ENCODE measurements at regions not wholly inside any gene's neighbourhood (a gene's known extent, or its start where the extent isn't known, plus 50 kb on each side); places are given as distances from the start of the nearest gene placed in this dataset.

GRCh38 chr6:4575714-4576113 is 200.5 kb upstream of the CDYL start:
- TF ChIP-seq, protein P1, sequence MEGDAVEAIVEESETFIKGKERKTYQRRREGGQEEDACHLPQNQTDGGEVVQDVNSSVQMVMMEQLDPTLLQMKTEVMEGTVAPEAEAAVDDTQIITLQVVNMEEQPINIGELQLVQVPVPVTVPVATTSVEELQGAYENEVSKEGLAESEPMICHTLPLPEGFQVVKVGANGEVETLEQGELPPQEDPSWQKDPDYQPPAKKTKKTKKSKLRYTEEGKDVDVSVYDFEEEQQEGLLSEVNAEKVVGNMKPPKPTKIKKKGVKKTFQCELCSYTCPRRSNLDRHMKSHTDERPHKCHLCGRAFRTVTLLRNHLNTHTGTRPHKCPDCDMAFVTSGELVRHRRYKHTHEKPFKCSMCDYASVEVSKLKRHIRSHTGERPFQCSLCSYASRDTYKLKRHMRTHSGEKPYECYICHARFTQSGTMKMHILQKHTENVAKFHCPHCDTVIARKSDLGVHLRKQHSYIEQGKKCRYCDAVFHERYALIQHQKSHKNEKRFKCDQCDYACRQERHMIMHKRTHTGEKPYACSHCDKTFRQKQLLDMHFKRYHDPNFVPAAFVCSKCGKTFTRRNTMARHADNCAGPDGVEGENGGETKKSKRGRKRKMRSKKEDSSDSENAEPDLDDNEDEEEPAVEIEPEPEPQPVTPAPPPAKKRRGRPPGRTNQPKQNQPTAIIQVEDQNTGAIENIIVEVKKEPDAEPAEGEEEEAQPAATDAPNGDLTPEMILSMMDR (IDR thresholded peaks at IDR 0.05): no peak
- TF ChIP-seq POLR2A (IDR thresholded peaks at IDR 0.05) (no peak), POLR2AphosphoS5 (IDR thresholded peaks at IDR 0.05) (no peak)
- no peak for DNase-seq (ENCODE audit: low spot score in 2 of 2)

GRCh38 chr6:4574007-4574406 is 202.2 kb upstream of the CDYL start:
- H3K36me3 ChIP-seq: no peaks in the 10 kb centered on the region
- intact Hi-C loops (cut with DNase I; ENCODE audit: low total_unique reads): no loop called here
- H3K9me3 ChIP-seq: peaks cover 0 to 22% of the 10 kb centered on the region in 2 donors
- no peak overlapping the region for H3K4me3 ChIP-seq
- H3K4me1 ChIP-seq: no peaks in the 10 kb centered on the region
- no peak overlapping the region for H3K27ac ChIP-seq
- no peak for DNase-seq (ENCODE audit: low spot score in 2 of 2)
- no peak for TF ChIP-seq POLR2AphosphoS5 (IDR thresholded peaks at IDR 0.05)
- no peaks in the 10 kb centered on the region for H3K27me3 ChIP-seq

More at GRCh38 chr6:4575714-4576113, 200.5 kb upstream of the CDYL start:
- H3K36me3 ChIP-seq: no peaks in the 10 kb centered on the region
- H3K4me1 ChIP-seq: no peaks in the 10 kb centered on the region
- peaks cover 0 to 14% of the 10 kb centered on the region in 2 donors for H3K9me3 ChIP-seq
- no peaks in the 10 kb centered on the region for H3K27me3 ChIP-seq
- intact Hi-C loops (cut with DNase I; ENCODE audit: low total_unique reads): no loop called here
- no peak overlapping the region for H3K27ac ChIP-seq
- no peak overlapping the region for H3K4me3 ChIP-seq

DNA sequence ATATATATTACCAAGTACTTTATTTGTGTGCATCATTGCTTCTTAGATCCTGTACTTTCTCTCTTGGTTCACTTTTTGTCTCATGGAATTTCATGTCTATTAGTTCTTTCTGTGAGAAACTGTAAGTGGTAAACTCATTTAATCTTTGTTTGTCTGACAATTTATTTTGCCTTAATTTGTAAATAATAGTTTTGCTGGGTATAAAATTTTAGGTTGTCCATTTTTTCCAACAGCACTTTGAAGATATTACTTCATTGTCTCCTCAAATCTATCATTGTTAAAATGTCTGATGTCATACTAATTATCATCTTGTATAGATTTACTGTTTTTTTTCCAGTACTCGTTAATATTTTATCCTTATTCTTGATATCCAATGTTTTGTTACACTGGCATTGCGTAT is 205.2 kb upstream of the CDYL start:
- intact Hi-C loops (cut with DNase I; ENCODE audit: low total_unique reads): no loop called here
- H3K4me1 ChIP-seq: no peaks in the 10 kb centered on the region
- H3K36me3 ChIP-seq: no peaks in the 10 kb centered on the region
- H3K4me3 ChIP-seq: no peak overlapping the region
- TF ChIP-seq POLR2A (IDR thresholded peaks at IDR 0.05) (no peak), POLR2AphosphoS5 (IDR thresholded peaks at IDR 0.05) (no peak)
- TF ChIP-seq, protein P1 (IDR thresholded peaks at IDR 0.05): no peak
- H3K9me3 ChIP-seq: peaks cover 0 to 22% of the 10 kb centered on the region in 2 donors
- no peak for DNase-seq (ENCODE audit: low spot score in 2 of 2)
- no peak overlapping the region for H3K27ac ChIP-seq
- no peaks in the 10 kb centered on the region for H3K27me3 ChIP-seq

GRCh38 chr6:4568138-4568537 is 208.1 kb upstream of the CDYL start:
- H3K27me3 ChIP-seq: no peaks in the 10 kb centered on the region
- intact Hi-C loops (cut with DNase I; ENCODE audit: low total_unique reads): no loop called here
- H3K9me3 ChIP-seq: peaks cover 0 to 22% of the 10 kb centered on the region in 2 donors
- DNase-seq (ENCODE audit: low spot score in 2 of 2): no peak
- no peak overlapping the region for H3K27ac ChIP-seq
- H3K4me1 ChIP-seq: no peaks in the 10 kb centered on the region
- H3K4me3 ChIP-seq: no peak overlapping the region
- TF ChIP-seq, protein P1 (IDR thresholded peaks at IDR 0.05): no peak
- no peaks in the 10 kb centered on the region for H3K36me3 ChIP-seq

GRCh38 chr6:4567141-4567540 is 209.1 kb upstream of the CDYL start:
- Histone ChIP-seq H3K36me3 (no peaks in the 10 kb centered on the region), H3K9me3 (peaks cover 0 to 22% of the 10 kb centered on the region in 2 donors), H3K27me3 (no peaks in the 10 kb centered on the region), H3K4me3 (no peak overlapping the region), H3K4me1 (no peaks in the 10 kb centered on the region), H3K27ac (no peak overlapping the region)
- TF ChIP-seq POLR2A (IDR thresholded peaks at IDR 0.05) (no peak), POLR2AphosphoS5 (IDR thresholded peaks at IDR 0.05) (no peak)
- TF ChIP-seq, protein P1 (IDR thresholded peaks at IDR 0.05): no peak
- intact Hi-C loops (cut with DNase I; ENCODE audit: low total_unique reads): no loop called here
- DNase-seq (ENCODE audit: low spot score in 2 of 2): no peak

All from breast epithelium (tissue), 4 donors.